ENCODE measurements at regions not wholly inside any gene's neighbourhood (a gene's known extent, or its start where the extent isn't known, plus 50 kb on each side); places are given as distances from the start of the nearest gene placed in this dataset.

DNA sequence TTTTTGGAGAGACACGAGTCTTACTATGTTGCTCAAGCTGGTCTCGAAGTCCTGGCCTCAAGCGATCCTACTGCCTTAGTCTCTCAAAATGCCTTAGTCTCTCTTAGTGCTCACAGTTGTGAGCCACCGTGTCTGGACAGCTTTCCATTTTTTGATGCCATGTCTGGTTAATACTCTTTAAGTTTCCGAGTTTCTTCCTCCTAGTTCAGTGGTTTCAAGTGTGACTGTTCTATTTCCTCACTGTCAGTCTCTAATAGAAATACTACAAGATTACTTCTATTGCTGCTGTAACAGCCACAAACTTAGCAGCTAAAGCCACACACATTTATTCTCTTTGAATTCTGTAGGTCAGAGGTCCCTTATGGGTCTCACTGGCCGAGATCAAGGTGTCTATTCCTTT, 125.1 kb upstream of the MGAT5 start:
- DNase-seq (ENCODE audit: extremely low read depth, low read depth) = no peak

GRCh38 chr2:134129900-134130537, 123.9 kb upstream of the MGAT5 start:
- no peak for DNase-seq (ENCODE audit: extremely low read depth, low read depth)
- no peak overlapping the region for H3K4me3 ChIP-seq (replicated peaks; ENCODE audit: low read depth, low read length)
- TF ChIP-seq CTCF (IDR thresholded peaks at IDR 0.05; ENCODE audit: low read depth, low read length, missing control alignments) = no peak

More for the DNA sequence above, 125.1 kb upstream of the MGAT5 start:
- no peak overlapping the region for H3K4me3 ChIP-seq (replicated peaks; ENCODE audit: low read depth, low read length)
- no peak for TF ChIP-seq CTCF (IDR thresholded peaks at IDR 0.05; ENCODE audit: low read depth, low read length, missing control alignments)

GRCh38 chr2:134131681-134132489, 122.0 kb upstream of the MGAT5 start:
- no peak for DNase-seq (ENCODE audit: extremely low read depth, low read depth)
- H3K4me3 ChIP-seq (replicated peaks; ENCODE audit: low read depth, low read length) = no peak overlapping the region
- TF ChIP-seq CTCF (IDR thresholded peaks at IDR 0.05; ENCODE audit: low read depth, low read length, missing control alignments) = no peak

- no peak for TF ChIP-seq CTCF (IDR thresholded peaks at IDR 0.05; ENCODE audit: low read depth, low read length, missing control alignments)
- DNase-seq (ENCODE audit: extremely low read depth, low read depth) = no peak
- no peak overlapping the region for H3K4me3 ChIP-seq (replicated peaks; ENCODE audit: low read depth, low read length)
Measured at GRCh38 chr2:134132490-134132857, 121.4 kb upstream of the MGAT5 start.

GRCh38 chr2:134133622-134134312, 120.1 kb upstream of the MGAT5 start:
- TF ChIP-seq CTCF (IDR thresholded peaks at IDR 0.05; ENCODE audit: low read depth, low read length, missing control alignments) = no peak
- no peak overlapping the region for H3K4me3 ChIP-seq (replicated peaks; ENCODE audit: low read depth, low read length)
- no peak for DNase-seq (ENCODE audit: extremely low read depth, low read depth)

DNA sequence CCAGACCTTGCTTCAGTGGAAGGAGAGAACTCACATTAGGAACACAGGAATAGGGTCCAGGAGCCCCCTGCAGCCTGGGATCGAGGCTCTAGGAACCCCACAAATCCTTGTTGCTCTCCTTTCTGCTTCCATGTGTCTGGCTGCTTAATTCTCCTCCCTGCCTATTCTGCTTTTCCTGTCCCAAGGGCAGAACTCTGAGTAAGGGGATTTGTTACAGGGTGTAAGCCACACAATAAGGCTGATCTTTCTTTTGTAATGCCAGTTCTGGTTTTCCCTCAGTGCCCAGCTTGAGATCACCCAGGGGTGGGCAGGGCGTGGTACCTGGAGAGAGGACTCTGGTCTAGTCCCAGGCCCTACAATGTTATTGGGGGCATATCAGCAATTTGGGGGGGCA, 119.6 kb upstream of the MGAT5 start:
- H3K4me3 ChIP-seq (replicated peaks; ENCODE audit: low read depth, low read length) = no peak overlapping the region
- no peak for DNase-seq (ENCODE audit: extremely low read depth, low read depth)
- no peak for TF ChIP-seq CTCF (IDR thresholded peaks at IDR 0.05; ENCODE audit: low read depth, low read length, missing control alignments)

Measured in HFF-Myc (cell line).